ENCODE measurements at regions not wholly inside any gene's neighbourhood (a gene's known extent, or its start where the extent isn't known, plus 50 kb on each side); places are given as distances from the start of the nearest gene placed in this dataset.

- TF ChIP-seq REST (IDR thresholded peaks at IDR 0.05; ENCODE audit: borderline replicate concordance) (no peak), REST (CRISPR knock-in tag; IDR thresholded peaks at IDR 0.05; ENCODE audit: low read depth) (no peak), MYC (IDR thresholded peaks at IDR 0.05; ENCODE audit: low read depth, low read length) (no peak), MYC (CRISPR knock-in tag; IDR thresholded peaks at IDR 0.05; ENCODE audit: borderline replicate concordance, low read depth) (no peak), SMC3 (conservative IDR thresholded peaks at IDR 0.05; ENCODE audit: insufficient read depth, low read depth, low read length) (no peak), GABPA (tag; conservative IDR thresholded peaks at IDR 0.05; ENCODE audit: low read depth) (no peak)
- TF ChIP-seq, protein P1, sequence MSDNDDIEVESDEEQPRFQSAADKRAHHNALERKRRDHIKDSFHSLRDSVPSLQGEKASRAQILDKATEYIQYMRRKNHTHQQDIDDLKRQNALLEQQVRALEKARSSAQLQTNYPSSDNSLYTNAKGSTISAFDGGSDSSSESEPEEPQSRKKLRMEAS (CRISPR knock-in tag; IDR thresholded peaks at IDR 0.05) = no peak
These were observed 412.3 kb downstream of the OXSM start for GRCh38 chr3:26202169-26202568.

Data from K562 (cell line).